GM19324 (cell line): ENCODE measurements at regions not wholly inside any gene's neighbourhood (a gene's known extent, or its start where the extent isn't known, plus 50 kb on each side); places are given as distances from the start of the nearest gene placed in this dataset.

ENCODE experiments used
- ATAC-seq: cut with Tn5 transposase; IDR thresholded peaks from one replicate; pipeline ENCODE4 v1.9.1; 2021; ENCODE audit warnings: mild to moderate bottlenecking, moderate library complexity; ENCODE audit not compliant: unreplicated experiment, low FRiP score

GRCh38 chr21:28828021-28828420 lies 164.7 kb downstream of the LTN1 start:
- ATAC-seq: no peak

DNA sequence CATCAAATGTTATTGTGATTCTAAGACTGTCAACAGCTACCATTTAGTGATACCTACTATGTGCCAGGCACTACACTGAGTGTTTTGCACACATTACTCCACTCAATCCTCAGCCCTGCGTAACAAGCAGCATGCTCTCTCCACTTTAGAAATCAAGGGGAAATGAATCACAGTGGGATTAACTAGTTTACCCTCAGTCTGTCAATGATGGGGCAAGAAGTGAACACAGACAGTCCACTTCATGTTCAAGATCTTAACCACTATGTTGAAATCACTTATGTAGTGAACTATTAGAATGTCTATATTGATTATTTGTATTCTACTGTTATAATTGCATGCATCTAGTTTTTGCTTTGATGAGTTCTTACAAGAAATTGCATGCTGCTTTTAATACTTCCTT lies 165.3 kb downstream of the LTN1 start:
- no peak for ATAC-seq

GRCh38 chr21:28826569-28826968 lies 166.1 kb downstream of the LTN1 start:
- ATAC-seq: no peak

DNA sequence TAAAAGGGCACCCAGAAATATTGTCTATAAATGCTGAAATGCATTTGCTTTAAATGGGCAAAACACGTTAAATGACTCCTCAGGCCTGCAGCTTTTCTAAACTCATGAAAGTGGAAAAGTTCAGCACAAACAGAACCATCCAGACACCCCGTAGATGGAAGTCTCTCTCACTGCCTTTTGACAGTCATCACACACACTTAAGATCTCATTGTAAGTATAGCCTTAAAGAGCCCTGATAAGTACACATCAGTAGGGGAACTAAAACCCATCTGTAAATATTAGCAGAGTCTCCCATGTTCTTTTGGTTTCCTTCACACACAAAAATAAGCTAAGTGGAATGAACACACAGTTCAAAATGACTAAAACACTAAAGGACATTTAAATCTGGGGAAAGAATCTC lies 166.7 kb downstream of the LTN1 start:
- ATAC-seq: no peak

DNA sequence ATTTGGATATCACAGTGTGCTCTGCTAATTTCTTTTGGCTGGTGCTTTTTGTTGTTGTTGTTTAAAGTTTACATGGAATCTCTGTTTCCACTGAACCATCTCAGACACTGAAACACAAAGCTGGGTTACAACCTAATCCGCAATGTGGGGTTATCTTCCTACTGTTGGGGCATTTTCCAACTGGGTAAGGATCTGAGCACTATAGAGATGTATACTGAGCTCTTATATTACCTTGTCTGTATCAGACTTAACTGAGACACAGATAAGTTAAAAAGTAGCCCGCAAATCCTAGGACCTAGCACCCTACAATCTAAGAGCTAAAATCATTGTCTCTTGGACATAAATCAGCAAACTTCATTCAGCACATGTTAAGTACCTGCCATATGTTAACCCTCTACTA lies 169.2 kb downstream of the LTN1 start:
- no peak for ATAC-seq

- ATAC-seq: no peak
Observed at GRCh38 chr21:28822486-28823335, 170.0 kb downstream of the LTN1 start.

- ATAC-seq: no peak
Observed at GRCh38 chr21:28822123-28822399, 170.6 kb downstream of the LTN1 start.

- ATAC-seq: no peak
Observed at GRCh38 chr21:28821276-28822122, 171.2 kb downstream of the LTN1 start.

GRCh38 chr21:28818663-28819278 lies 173.9 kb downstream of the LTN1 start:
- no peak for ATAC-seq

GRCh38 chr21:28817871-28818270 lies 174.8 kb downstream of the LTN1 start:
- no peak for ATAC-seq

GRCh38 chr21:28811860-28812259 lies 180.8 kb downstream of the LTN1 start:
- ATAC-seq: no peak

GRCh38 chr21:28810826-28811524 lies 181.7 kb downstream of the LTN1 start:
- no peak for ATAC-seq

GRCh38 chr21:28805885-28806284 lies 186.8 kb downstream of the LTN1 start:
- no peak for ATAC-seq

- no peak for ATAC-seq
Observed at GRCh38 chr21:28804089-28804670, 188.5 kb downstream of the LTN1 start.

- ATAC-seq: no peak
Observed at GRCh38 chr21:28801906-28802305, 190.8 kb downstream of the LTN1 start.

GRCh38 chr21:28799926-28800325 lies 192.8 kb downstream of the LTN1 start:
- ATAC-seq: no peak

- no peak for ATAC-seq
Observed at GRCh38 chr21:28798798-28799197, 193.9 kb downstream of the LTN1 start.

- ATAC-seq: no peak
Observed at GRCh38 chr21:28795251-28795650, 197.4 kb downstream of the LTN1 start.

GRCh38 chr21:28794371-28794851 lies 198.3 kb downstream of the LTN1 start:
- no peak for ATAC-seq

DNA sequence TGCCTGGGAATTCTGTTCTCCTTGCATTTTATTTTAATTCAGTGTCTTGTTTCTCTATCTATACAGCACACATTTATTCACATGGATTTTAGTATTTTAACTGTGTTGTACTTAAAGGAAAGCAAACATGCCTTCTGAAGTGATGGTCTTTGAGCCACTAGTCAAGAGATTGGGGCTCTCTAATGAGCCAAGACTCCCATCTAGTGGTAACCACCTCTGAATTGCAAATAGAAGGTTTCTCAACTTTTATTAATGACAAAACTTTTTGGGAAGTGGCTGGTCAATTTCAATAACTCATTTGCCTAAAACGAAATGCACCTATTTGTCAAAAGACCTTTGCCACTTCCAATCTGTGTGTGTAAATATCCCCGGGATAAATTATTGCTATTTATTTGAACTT lies 199.6 kb downstream of the LTN1 start:
- ATAC-seq: no peak
